ENCODE measurements at regions not wholly inside any gene's neighbourhood (a gene's known extent, or its start where the extent isn't known, plus 50 kb on each side); places are given as distances from the start of the nearest gene placed in this dataset.

DNA sequence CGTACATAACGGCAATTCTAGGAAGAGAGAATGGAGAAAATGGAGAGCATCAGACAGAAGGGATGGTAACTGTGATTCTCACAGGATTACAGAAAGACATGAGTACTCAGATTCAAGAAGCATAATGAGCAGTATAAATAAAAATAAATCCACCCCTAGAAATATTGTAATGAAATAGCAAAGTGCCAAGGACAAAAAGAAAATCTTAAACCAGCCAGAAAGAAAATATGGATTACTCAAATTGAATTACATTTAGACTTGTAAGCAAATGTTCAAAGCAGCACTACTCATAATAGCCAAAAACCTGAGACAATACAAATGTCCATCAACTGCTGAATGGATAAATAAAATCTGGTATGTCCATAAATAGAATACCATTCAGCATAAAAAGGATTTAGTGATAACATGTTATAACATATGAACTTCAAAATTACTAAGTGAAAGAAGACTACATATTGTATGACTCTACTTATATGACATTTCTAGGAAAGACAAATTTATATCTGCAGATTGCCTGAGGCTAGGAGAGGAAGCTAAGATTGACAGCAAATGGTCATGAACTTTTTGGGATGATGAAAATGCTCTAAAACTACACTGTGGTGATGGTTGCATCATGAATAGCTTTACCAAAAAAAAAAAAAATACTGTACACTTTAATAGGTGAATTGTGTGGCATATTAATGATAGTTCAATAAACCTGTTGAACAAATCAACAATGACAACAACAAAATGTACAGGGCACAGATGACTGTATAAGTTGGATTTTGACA is 63.4 kb upstream of the SPTBN1 start:
- ChIA-PET POLR2A (no interaction called here), CTCF (no interaction called here)
- Mint-ChIP-seq H3K36me3 (ENCODE audit: low read depth) (no peaks in the 10 kb centered on the region), H3K9me3 (no peaks in the 10 kb centered on the region), H3K4me1 (ENCODE audit: low read depth) (peaks cover 7% of the 10 kb centered on the region), H3K4me3 (no peak overlapping the region), H3K27me3 (no peaks in the 10 kb centered on the region), H3K27ac (no peak overlapping the region)
- no peak for ATAC-seq
- TF ChIP-seq, protein P1, sequence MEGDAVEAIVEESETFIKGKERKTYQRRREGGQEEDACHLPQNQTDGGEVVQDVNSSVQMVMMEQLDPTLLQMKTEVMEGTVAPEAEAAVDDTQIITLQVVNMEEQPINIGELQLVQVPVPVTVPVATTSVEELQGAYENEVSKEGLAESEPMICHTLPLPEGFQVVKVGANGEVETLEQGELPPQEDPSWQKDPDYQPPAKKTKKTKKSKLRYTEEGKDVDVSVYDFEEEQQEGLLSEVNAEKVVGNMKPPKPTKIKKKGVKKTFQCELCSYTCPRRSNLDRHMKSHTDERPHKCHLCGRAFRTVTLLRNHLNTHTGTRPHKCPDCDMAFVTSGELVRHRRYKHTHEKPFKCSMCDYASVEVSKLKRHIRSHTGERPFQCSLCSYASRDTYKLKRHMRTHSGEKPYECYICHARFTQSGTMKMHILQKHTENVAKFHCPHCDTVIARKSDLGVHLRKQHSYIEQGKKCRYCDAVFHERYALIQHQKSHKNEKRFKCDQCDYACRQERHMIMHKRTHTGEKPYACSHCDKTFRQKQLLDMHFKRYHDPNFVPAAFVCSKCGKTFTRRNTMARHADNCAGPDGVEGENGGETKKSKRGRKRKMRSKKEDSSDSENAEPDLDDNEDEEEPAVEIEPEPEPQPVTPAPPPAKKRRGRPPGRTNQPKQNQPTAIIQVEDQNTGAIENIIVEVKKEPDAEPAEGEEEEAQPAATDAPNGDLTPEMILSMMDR (IDR thresholded peaks at IDR 0.05), result no peak
- intact Hi-C loops (cut with micrococcal nuclease), result no loop called here
- DNase-seq, result no peak

DNA sequence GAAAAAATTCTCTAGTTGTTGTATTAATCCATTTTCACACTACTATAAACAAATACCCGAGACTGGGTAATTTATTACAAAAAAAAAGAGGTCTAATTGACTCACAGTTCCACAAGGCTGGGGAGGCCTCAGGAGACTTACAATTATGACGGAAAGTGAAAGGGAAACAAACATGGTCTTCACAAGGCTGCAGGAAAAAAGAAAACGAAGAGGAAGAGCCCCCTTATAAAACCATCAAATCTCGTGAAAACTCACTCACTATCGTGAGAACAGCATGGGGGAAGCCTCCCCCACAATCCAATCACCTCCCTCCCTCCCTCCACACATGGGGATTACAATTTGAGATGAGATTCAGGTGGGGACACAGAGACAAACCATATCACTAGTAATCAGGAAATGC is 61.7 kb upstream of the SPTBN1 start:
- Mint-ChIP-seq H3K9me3 (no peaks in the 10 kb centered on the region), H3K27ac (peak overlapping the region; percentile 5), H3K4me1 (ENCODE audit: low read depth) (peaks cover 7% of the 10 kb centered on the region), H3K36me3 (ENCODE audit: low read depth) (no peaks in the 10 kb centered on the region), H3K27me3 (no peaks in the 10 kb centered on the region), H3K4me3 (peak overlapping the region; percentile 0)
- TF ChIP-seq, protein P1 (IDR thresholded peaks at IDR 0.05), result no peak
- ChIA-PET CTCF (no interaction called here), POLR2A (no interaction called here)
- DNase-seq (peak; percentile 18), ATAC-seq (peak; percentile 72)
- intact Hi-C loops (cut with micrococcal nuclease), result no loop called here

DNA sequence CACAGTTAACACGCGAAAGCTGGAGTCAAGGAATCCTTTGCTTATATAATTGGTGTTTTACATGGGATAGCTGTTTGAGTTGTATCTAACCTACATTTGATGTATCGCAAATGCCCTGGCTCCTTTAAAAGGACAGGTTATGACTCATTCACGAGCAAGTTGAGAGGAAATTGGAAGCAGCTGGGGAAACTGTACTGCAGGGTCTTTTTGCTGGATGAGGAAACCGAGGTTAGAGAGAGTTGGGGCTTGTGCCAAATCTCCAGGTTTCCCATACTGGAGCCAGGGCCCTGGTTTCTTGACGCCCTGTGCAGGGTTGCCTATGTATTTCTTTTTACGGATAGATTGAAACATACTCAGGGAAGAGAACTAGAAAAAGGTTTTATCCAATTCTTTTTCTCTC is 60.0 kb upstream of the SPTBN1 start:
- intact Hi-C loops (cut with micrococcal nuclease), result no loop called here
- Mint-ChIP-seq H3K4me3 (no peak overlapping the region), H3K27ac (no peak overlapping the region), H3K27me3 (no peaks in the 10 kb centered on the region), H3K36me3 (ENCODE audit: low read depth) (no peaks in the 10 kb centered on the region), H3K9me3 (no peaks in the 10 kb centered on the region), H3K4me1 (ENCODE audit: low read depth) (peaks cover 7% of the 10 kb centered on the region)
- no peak for ATAC-seq
- POLR2A ChIA-PET, result no interaction called here
- CTCF ChIA-PET, result no interaction called here
- TF ChIP-seq, protein P1 (IDR thresholded peaks at IDR 0.05), result no peak
- DNase-seq, result no peak

DNA sequence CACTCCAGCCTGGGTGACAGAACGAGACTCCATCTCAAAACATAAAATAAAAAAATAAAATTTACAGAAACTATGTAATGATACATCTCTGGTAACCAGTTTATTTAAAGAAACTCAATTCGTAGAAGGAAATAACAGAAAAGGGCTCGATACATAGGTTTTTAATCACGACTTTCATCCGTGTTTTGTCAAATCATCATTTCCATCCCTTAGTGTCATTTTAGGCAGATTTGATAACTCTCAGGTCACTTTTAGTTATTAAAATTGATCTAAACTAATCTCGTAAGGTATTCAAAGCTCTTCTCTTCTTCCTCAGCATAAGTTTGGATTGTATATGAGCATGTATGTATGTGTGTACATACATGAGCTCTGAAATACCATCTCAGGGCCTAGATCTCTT is 59.3 kb upstream of the SPTBN1 start:
- ATAC-seq (no peak), DNase-seq (no peak)
- ChIA-PET CTCF (no interaction called here), POLR2A (no interaction called here)
- H3K9me3 Mint-ChIP-seq, result no peaks in the 10 kb centered on the region
- H3K4me1 Mint-ChIP-seq (ENCODE audit: low read depth), result peaks cover 7% of the 10 kb centered on the region
- H3K4me3 Mint-ChIP-seq, result no peak overlapping the region
- no peaks in the 10 kb centered on the region for H3K27me3 Mint-ChIP-seq
- no peak overlapping the region for H3K27ac Mint-ChIP-seq
- intact Hi-C loops (cut with micrococcal nuclease), result no loop called here
- TF ChIP-seq, protein P1 (IDR thresholded peaks at IDR 0.05), result no peak
- no peaks in the 10 kb centered on the region for H3K36me3 Mint-ChIP-seq (ENCODE audit: low read depth)

DNA sequence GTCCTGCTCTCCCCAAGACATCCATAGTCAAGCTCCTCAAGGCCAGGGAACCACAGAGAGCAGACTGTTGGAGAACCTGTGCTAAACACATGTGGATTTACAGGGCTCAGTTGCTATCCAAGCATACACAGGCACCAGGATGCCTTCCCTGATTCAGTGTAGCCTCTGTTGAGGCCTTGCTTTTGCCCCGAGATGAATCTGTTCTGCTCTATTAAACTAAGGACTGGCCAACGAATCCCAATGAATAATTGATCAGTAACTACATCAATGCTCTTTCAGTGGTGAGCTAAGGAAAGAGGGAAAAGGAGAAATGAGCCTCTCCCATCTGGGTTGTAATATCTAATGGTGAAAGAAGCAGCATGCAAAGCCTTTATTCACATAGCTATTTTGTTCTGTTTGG is 58.7 kb upstream of the SPTBN1 start:
- DNase-seq, result no peak
- ChIA-PET POLR2A (no interaction called here), CTCF (no interaction called here)
- H3K36me3 Mint-ChIP-seq (ENCODE audit: low read depth), result no peaks in the 10 kb centered on the region
- intact Hi-C loops (cut with micrococcal nuclease), result no loop called here
- H3K4me1 Mint-ChIP-seq (ENCODE audit: low read depth), result peaks cover 7% of the 10 kb centered on the region
- no peaks in the 10 kb centered on the region for H3K9me3 Mint-ChIP-seq
- TF ChIP-seq, protein P1 (IDR thresholded peaks at IDR 0.05), result no peak
- no peak for ATAC-seq
- H3K27me3 Mint-ChIP-seq, result no peaks in the 10 kb centered on the region
- no peak overlapping the region for H3K4me3 Mint-ChIP-seq
- H3K27ac Mint-ChIP-seq, result no peak overlapping the region

Data from activated CD8-positive, alpha-beta T cell treated with anti-CD3 and anti-CD28 coated beads for 36 hours (primary cell).